ENCODE measurements at regions not wholly inside any gene's neighbourhood (a gene's known extent, or its start where the extent isn't known, plus 50 kb on each side); places are given as distances from the start of the nearest gene placed in this dataset.

DNA sequence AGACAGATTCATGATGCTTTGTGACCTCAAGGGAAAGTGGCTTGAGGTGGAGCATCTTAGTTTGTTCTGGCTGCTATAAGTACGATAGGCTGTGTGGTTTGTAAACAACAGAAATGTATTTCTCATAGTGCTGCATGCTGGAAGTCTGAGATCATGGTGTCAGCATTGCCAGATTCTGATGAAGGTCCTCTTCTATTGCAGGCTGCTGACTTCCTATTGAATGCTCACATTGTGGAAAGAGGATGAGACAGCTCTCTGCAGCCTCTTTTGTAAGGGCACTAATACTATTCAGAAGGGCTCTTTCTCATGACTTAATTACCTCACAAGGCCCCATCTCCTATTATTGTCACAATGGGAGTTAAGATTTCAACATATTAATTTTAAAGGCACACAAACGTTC is 1674.0 kb upstream of the PCDH7 start:
- TF ChIP-seq POLR2AphosphoS5 (IDR thresholded peaks at IDR 0.05; ENCODE audit: low read depth, low read length) (no peak), POLR2A (IDR thresholded peaks at IDR 0.05; ENCODE audit: low read depth, low read length) (no peak), TAF1 (IDR thresholded peaks at IDR 0.05; ENCODE audit: borderline replicate concordance, low read depth, low read length) (no peak)
- DNase-seq (ENCODE audit: insufficient read length) (no peak), FAIRE-seq (no peak)

DNA sequence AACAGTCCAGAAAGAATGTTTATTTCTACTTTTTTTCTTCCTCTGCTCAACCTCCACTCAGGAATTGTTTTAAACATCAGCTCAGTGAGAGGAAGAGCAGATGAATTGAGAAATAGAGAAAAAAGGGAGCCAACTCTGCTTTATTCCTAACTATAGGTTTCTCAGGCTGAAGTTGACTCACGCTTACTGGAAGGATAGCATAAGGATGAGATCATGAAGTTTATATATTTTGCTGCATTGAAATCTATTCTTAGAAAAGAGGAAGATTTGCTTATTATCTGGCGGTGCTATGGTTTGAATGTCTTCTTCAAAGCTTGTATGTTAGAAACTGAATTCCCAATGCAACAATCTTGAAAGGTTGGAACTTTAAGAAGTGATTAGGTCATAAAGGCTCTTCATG is 1673.4 kb upstream of the PCDH7 start:
- TF ChIP-seq POLR2AphosphoS5 (IDR thresholded peaks at IDR 0.05; ENCODE audit: low read depth, low read length) (no peak), TAF1 (IDR thresholded peaks at IDR 0.05; ENCODE audit: borderline replicate concordance, low read depth, low read length) (no peak), POLR2A (IDR thresholded peaks at IDR 0.05; ENCODE audit: low read depth, low read length) (no peak)
- FAIRE-seq (no peak), DNase-seq (ENCODE audit: insufficient read length) (no peak)

DNA sequence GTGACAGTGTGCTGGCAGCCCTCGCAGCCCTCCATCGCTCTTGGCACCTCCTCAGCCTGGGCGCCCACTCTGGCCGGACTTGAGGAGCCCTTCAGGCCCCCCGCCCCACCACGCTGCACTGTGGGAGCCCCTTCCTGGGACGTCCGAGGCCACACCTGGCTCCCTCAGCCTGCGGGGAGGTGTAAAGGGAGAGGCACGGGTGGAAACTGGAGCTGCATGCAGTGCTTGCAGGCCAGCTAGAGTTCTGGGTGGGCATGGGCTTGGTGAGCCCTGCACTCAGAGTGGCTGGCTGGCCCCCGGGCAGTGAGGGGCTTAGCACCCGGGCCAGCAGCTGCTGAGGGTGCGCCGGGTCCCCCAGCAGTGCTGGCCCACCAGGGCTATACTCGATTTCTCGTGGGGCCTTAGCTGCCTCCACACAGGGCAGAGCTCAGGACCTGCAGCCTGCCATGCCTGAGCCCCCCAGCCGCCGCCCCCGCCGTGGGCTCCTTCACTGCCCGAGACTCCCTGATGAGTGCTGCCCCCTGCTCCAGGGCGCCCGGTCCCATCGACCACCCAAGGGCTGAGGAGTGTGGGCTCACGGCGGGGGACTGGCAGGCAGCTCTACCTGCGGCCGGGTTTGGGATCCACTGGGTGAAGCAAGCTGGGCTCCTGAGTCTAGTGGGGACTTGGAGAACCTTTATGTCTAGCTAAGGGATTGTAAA is 1672.7 kb upstream of the PCDH7 start:
- no peak for DNase-seq (ENCODE audit: insufficient read length)
- no peak for FAIRE-seq
- TF ChIP-seq POLR2AphosphoS5 (IDR thresholded peaks at IDR 0.05; ENCODE audit: low read depth, low read length): no peak
- TF ChIP-seq POLR2A (IDR thresholded peaks at IDR 0.05; ENCODE audit: low read depth, low read length): no peak
- no peak for TF ChIP-seq TAF1 (IDR thresholded peaks at IDR 0.05; ENCODE audit: borderline replicate concordance, low read depth, low read length)

DNA sequence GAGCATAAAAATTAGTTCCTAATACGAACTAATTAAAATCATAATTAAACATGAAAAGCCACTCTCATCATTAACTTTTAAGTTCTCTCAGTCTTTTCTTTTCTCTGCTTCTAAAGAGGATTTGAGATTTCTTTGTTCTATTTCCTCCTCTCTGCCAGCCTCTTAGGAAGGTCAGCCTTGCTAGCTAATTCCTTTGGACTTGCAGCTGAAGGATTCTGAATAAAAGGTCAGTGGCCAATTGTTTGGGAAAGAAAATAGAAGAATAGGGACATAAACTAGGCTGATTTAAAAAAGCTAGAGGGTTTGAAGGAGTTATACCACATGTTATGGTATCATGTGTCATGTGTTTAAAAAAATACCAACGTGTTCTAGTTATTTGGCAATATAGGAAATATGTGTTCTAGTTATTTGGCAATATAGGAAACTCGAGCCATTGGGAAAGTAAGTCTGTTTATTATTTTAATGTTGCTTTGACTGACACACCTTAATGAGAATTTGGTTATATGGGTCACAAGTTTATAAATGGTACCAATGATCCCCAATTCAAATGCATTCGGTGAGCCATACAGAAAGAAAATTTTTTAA is 1668.7 kb upstream of the PCDH7 start:
- FAIRE-seq: no peak
- no peak for TF ChIP-seq TAF1 (IDR thresholded peaks at IDR 0.05; ENCODE audit: borderline replicate concordance, low read depth, low read length)
- no peak for DNase-seq (ENCODE audit: insufficient read length)

DNA sequence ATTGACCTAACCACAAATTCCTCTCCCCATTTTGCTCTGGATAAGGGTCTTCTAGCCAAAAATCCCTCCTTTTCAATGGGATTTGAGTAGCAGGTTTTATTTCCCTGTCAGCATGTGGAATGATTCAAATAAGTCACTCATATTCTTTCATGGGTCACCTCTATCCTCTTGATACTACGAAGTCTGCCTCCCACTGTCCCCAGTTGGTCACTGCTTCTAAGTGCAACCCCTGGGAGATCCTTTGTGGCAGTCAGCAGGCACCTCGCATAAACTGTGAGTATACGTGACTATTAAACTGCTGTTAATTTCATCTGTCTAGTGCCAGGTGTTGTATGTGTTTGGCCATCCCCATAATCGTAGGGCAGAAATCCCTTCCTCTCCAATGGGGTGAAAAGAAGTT is 1667.9 kb upstream of the PCDH7 start:
- TF ChIP-seq TAF1 (IDR thresholded peaks at IDR 0.05; ENCODE audit: borderline replicate concordance, low read depth, low read length): no peak
- no peak for TF ChIP-seq POLR2A (IDR thresholded peaks at IDR 0.05; ENCODE audit: low read depth, low read length)
- TF ChIP-seq POLR2AphosphoS5 (IDR thresholded peaks at IDR 0.05; ENCODE audit: low read depth, low read length): no peak
- no peak for FAIRE-seq
- no peak for DNase-seq (ENCODE audit: insufficient read length)

DNA sequence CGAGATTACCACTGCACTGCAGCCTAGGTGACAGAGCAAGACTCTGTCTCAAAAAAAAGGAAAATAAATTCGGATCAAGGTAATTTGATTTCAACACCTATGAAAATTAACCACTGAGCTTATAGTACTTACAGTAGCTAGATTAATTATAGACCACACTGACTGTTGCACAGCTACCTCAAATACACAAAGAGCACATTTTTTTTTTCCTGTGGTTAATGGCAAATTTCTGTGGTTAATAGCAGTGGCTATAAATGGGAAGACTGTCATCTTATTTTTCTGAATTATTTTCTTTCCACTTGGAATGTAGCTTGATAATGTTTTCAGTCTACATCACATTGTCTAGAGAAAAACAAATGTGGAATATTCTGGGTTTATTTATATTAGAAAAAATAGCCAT is 1661.6 kb upstream of the PCDH7 start:
- TF ChIP-seq POLR2AphosphoS5 (IDR thresholded peaks at IDR 0.05; ENCODE audit: low read depth, low read length) (no peak), POLR2A (IDR thresholded peaks at IDR 0.05; ENCODE audit: low read depth, low read length) (no peak), TAF1 (IDR thresholded peaks at IDR 0.05; ENCODE audit: borderline replicate concordance, low read depth, low read length) (no peak)
- DNase-seq (ENCODE audit: insufficient read length): no peak
- no peak for FAIRE-seq

DNA sequence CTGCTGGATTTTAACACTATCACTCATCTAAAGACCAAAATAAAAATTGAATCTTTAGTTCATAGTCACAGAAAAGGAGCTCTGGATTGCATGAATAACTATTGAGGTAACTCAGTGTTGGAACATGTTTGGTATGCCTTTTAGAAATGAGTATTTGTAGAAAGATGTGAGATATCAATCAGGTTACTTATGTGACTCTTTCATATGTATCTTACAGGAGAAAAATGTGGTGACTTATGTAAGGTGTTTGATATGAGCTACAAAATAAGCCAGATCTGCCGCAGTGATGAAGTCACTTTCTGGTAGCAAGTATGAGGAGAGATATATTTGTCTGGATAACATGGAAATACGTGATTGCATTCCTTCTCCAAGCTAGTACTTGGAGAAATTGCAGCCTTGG is 1653.3 kb upstream of the PCDH7 start:
- DNase-seq (ENCODE audit: insufficient read length): no peak
- no peak for FAIRE-seq
- TF ChIP-seq TAF1 (IDR thresholded peaks at IDR 0.05; ENCODE audit: borderline replicate concordance, low read depth, low read length): no peak
- TF ChIP-seq POLR2A (IDR thresholded peaks at IDR 0.05; ENCODE audit: low read depth, low read length): no peak
- no peak for TF ChIP-seq POLR2AphosphoS5 (IDR thresholded peaks at IDR 0.05; ENCODE audit: low read depth, low read length)

DNA sequence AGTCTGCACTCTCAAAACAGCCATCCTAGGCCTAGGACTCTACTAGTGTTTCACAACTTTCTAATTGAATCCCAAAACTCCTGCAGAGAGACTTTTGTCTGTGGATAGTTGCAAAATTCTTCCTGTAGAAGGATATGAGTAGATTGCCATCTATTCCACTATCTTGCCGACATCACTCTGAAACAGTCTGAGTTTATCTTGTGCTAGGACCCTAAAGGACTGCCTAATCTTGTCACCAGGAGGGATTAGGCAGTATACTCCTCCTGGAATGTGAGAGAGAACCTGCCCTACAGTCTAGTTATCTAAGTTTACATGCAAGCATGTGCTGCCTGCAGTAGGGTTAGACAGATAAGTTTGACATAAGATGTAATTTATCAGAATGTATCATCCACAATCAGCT is 1646.6 kb upstream of the PCDH7 start:
- no peak for TF ChIP-seq TAF1 (IDR thresholded peaks at IDR 0.05; ENCODE audit: borderline replicate concordance, low read depth, low read length)
- no peak for TF ChIP-seq POLR2A (IDR thresholded peaks at IDR 0.05; ENCODE audit: low read depth, low read length)
- no peak for TF ChIP-seq POLR2AphosphoS5 (IDR thresholded peaks at IDR 0.05; ENCODE audit: low read depth, low read length)
- FAIRE-seq: no peak
- DNase-seq (ENCODE audit: insufficient read length): no peak

- FAIRE-seq: no peak
- no peak for DNase-seq (ENCODE audit: insufficient read length)
- TF ChIP-seq TAF1 (IDR thresholded peaks at IDR 0.05; ENCODE audit: borderline replicate concordance, low read depth, low read length): no peak
- no peak for TF ChIP-seq POLR2AphosphoS5 (IDR thresholded peaks at IDR 0.05; ENCODE audit: low read depth, low read length)
- no peak for TF ChIP-seq POLR2A (IDR thresholded peaks at IDR 0.05; ENCODE audit: low read depth, low read length)
Measured at GRCh38 chr4:29075366-29075765, 1644.8 kb upstream of the PCDH7 start.

GRCh38 chr4:29079260-29079659 is 1640.9 kb upstream of the PCDH7 start:
- no peak for TF ChIP-seq TAF1 (IDR thresholded peaks at IDR 0.05; ENCODE audit: borderline replicate concordance, low read depth, low read length)
- no peak for TF ChIP-seq POLR2A (IDR thresholded peaks at IDR 0.05; ENCODE audit: low read depth, low read length)
- TF ChIP-seq POLR2AphosphoS5 (IDR thresholded peaks at IDR 0.05; ENCODE audit: low read depth, low read length): no peak
- DNase-seq (ENCODE audit: insufficient read length): no peak
- no peak for FAIRE-seq

DNA sequence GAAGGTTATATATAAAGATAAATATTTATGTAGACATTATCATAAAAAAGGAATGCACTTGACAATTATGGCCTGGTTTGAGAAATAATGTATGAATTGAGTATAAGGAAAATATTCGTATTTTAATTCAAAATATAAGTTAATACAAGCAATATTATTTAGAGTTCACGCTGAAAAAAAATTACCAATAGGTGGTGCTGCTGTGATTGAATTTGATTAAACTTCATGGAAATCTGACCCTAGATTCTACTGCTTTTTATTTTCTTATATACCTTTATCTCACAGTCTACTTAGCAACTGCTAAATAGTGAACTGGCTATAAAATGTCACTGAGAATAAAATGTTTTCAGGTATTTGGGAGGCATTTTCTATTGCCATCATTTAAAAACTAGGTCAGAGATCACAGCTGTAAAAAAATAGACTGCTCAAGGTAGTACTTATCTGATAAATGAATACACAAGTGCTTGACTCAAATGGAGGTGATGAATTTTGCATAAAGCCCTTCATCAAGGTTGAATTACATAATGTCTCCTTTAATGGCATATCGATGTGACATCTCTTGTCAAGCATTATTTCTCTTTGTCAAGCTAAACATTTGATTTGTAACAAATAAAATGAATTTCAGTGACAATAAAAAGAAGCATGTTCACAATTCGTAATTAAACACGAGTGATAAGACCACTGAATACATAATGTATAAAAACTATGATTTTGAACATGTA is 1638.8 kb upstream of the PCDH7 start:
- DNase-seq (ENCODE audit: insufficient read length): no peak
- no peak for TF ChIP-seq POLR2A (IDR thresholded peaks at IDR 0.05; ENCODE audit: low read depth, low read length)
- no peak for TF ChIP-seq POLR2AphosphoS5 (IDR thresholded peaks at IDR 0.05; ENCODE audit: low read depth, low read length)
- no peak for TF ChIP-seq TAF1 (IDR thresholded peaks at IDR 0.05; ENCODE audit: borderline replicate concordance, low read depth, low read length)
- no peak for FAIRE-seq

DNA sequence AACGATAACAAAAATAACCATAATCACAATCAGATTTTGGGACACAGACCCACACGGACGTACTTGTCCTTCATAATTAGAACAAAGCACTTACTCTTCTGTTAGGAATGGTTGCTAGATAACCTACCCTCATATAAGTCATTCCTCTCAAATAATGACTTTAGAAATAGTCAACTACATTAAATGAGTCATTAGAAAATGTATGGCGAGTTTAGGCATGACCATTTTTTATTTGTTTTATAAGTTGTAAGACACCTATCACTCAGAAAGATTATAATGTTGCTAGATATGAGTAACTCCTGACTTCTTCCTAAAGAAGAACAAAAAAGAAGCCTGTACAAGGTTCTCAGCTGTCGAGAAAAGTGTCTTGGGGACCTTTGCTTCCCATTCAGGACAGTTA is 1637.5 kb upstream of the PCDH7 start:
- DNase-seq (ENCODE audit: insufficient read length) (no peak), FAIRE-seq (no peak)
- TF ChIP-seq POLR2A (IDR thresholded peaks at IDR 0.05; ENCODE audit: low read depth, low read length) (no peak), POLR2AphosphoS5 (IDR thresholded peaks at IDR 0.05; ENCODE audit: low read depth, low read length) (no peak), TAF1 (IDR thresholded peaks at IDR 0.05; ENCODE audit: borderline replicate concordance, low read depth, low read length) (no peak)
